H1 (cell line): ENCODE measurements at regions not wholly inside any gene's neighbourhood (a gene's known extent, or its start where the extent isn't known, plus 50 kb on each side); places are given as distances from the start of the nearest gene placed in this dataset.

Experiments
- CTCF ChIA-PET: fragments of 300-600 bp; sonication (Branson Sonifier 250); formaldehyde crosslinking; loops from one replicate; lab custom pipeline; 2021; ENCODE audit not compliant: partially characterized antibody; lab: Charles Lee
- POLR2A ChIA-PET: fragments of 300-600 bp; sonication (Branson Sonifier 250); formaldehyde crosslinking; loops from one replicate; lab custom pipeline; 2021; ENCODE audit warnings: inconsistent platforms; ENCODE audit not compliant: partially characterized antibody; lab: Charles Lee
- DNase-seq, 2 experiments: peaks; one replicate each; pipeline versions ENCODE4 v3.0.0 to v3.0.0-alpha.2; 2010 to 2022; ENCODE audit warnings: low spot score in 2 of 2, low read depth in 1 of 2, mixed read lengths in 1 of 2
- FAIRE-seq: peaks from 2 replicates; lab custom pipeline; 2011; peaks lifted over from hg19 to GRCh38; lab: Jason Lieb, UNC
- H2AFZ ChIP-seq: 2 replicates; pipeline ENCODE4 v1.8.1; 2012; ENCODE audit warnings: low read length, inconsistent platforms
- H2AK5ac ChIP-seq: 2 replicates; pipeline ENCODE4 v1.6.1; 2013; ENCODE audit warnings: low read depth, low read length
- H2BK120ac ChIP-seq: replicated peaks from 2 replicates; pipeline ENCODE3; 2013; ENCODE audit warnings: low read depth, low read length, inconsistent platforms
- H2BK12ac ChIP-seq: 2 replicates; pipeline ENCODE4 v1.6.1; 2013; ENCODE audit warnings: low read depth, low read length
- H2BK15ac ChIP-seq: 2 replicates; pipeline ENCODE4 v1.6.1; 2013; ENCODE audit warnings: low read length
- H2BK20ac ChIP-seq: 2 replicates; pipeline ENCODE4 v1.6.1; 2013; ENCODE audit warnings: low read length
- H2BK5ac ChIP-seq: 2 replicates; pipeline ENCODE4 v1.6.1; 2013; ENCODE audit warnings: low read depth, low read length
- H3K14ac ChIP-seq: 2 replicates; pipeline ENCODE4 v1.6.1; 2013; ENCODE audit warnings: inconsistent platforms; ENCODE audit not compliant: insufficient read length
- H3K18ac ChIP-seq: 2 replicates; pipeline ENCODE4 v1.6.1; 2013; ENCODE audit warnings: low read length; ENCODE audit errors: extremely low read depth
- H3K23ac ChIP-seq: 2 replicates; pipeline ENCODE4 v1.6.1; 2013; ENCODE audit warnings: inconsistent platforms; ENCODE audit not compliant: insufficient read length
- H3K23me2 ChIP-seq: 2 replicates; pipeline ENCODE4 v1.6.1; 2013; ENCODE audit warnings: low read depth, low read length
- H3K27ac ChIP-seq: 2 replicates; pipeline ENCODE4 v1.6.1; 2011; ENCODE audit warnings: low read depth, low read length, inconsistent platforms
- H3K27me3 ChIP-seq, 4 experiments: replicated peaks in 1 of 4; 1 replicate in 1 of 4; 2 replicates in 3 of 4; pipeline versions ENCODE4 v1.6.1 to v1.8.1; 2011 to 2013; ENCODE audit warnings: low read length in 3 of 4, mild to moderate bottlenecking in 3 of 4, inconsistent platforms in 2 of 4, mixed read lengths in 2 of 4, moderate library complexity in 1 of 4; ENCODE audit not compliant: control insufficient read depth in 3 of 4, insufficient read depth in 3 of 4; ENCODE audit errors: extremely low read depth in 1 of 4
- H3K36me3 ChIP-seq, 4 experiments: 2 replicates each; pipeline versions ENCODE4 v1.6.1 to v1.8.1; 2011 to 2013; ENCODE audit warnings: mild to moderate bottlenecking in 4 of 4, low read length in 3 of 4, moderate library complexity in 2 of 4, control low read depth in 1 of 4, inconsistent platforms in 1 of 4; ENCODE audit not compliant: insufficient read depth in 4 of 4, control insufficient read depth in 2 of 4
- H3K4ac ChIP-seq: replicated peaks from 2 replicates; pipeline ENCODE3; 2013; ENCODE audit warnings: low read length, low read depth, mixed read lengths, inconsistent platforms; ENCODE audit not compliant: insufficient read length
- H3K4me1 ChIP-seq, 4 experiments: replicated peaks in 1 of 4; 1 replicate in 1 of 4; 2 replicates in 3 of 4; pipeline versions ENCODE4 v1.6.1 to v1.8.1; 2011 to 2013; ENCODE audit warnings: low read length in 3 of 4, inconsistent platforms in 2 of 4, mixed read lengths in 1 of 4; ENCODE audit not compliant: insufficient read depth in 4 of 4, control insufficient read depth in 3 of 4
- H3K4me2 ChIP-seq, 2 experiments: 2 replicates each; pipeline versions ENCODE4 v1.6.1 to v1.8.1; 2011 to 2013; ENCODE audit warnings: low read depth in 2 of 2, low read length in 2 of 2, control low read depth in 1 of 2, inconsistent platforms in 1 of 2, mild to moderate bottlenecking in 1 of 2; ENCODE audit not compliant: insufficient read depth in 1 of 2
- H3K4me3 ChIP-seq, 4 experiments: fragments of 200-600, 300-600 bp in 1 of 4; sonication (generic), shearing (Covaris generic), sonication (Bioruptor Twin) in 1 of 4; 2 replicates each; pipeline versions ENCODE4 v1.5.1 to v1.8.1; 2011 to 2016; ENCODE audit warnings: low read length in 4 of 4, low read depth in 3 of 4, control low read depth in 2 of 4, inconsistent platforms in 2 of 4, mild to moderate bottlenecking in 2 of 4, mixed read lengths in 1 of 4, moderate library complexity in 1 of 4; ENCODE audit not compliant: insufficient read depth in 2 of 4; ENCODE audit errors: extremely low read depth in 1 of 4
- H3K56ac ChIP-seq: replicated peaks from 2 replicates; pipeline ENCODE3; 2013; ENCODE audit warnings: low read depth, mild to moderate bottlenecking, mixed read lengths, low read length, inconsistent platforms; ENCODE audit not compliant: insufficient read length
- H3K79me1 ChIP-seq: 2 replicates; pipeline ENCODE4 v1.6.1; 2013; ENCODE audit warnings: low read depth, low read length, control low read depth
- H3K79me2 ChIP-seq, 2 experiments: 2 replicates each; pipeline versions ENCODE4 v1.6.1 to v1.8.1; 2012 to 2013; ENCODE audit warnings: low read length in 2 of 2, mild to moderate bottlenecking in 2 of 2, inconsistent platforms in 1 of 2; ENCODE audit not compliant: insufficient read depth in 2 of 2, control insufficient read depth in 1 of 2
- H3K9ac ChIP-seq, 4 experiments: replicated peaks in 1 of 4; 1 replicate in 1 of 4; 2 replicates in 3 of 4; pipeline versions ENCODE4 v1.6.1 to v1.8.1; 2011 to 2013; ENCODE audit warnings: low read depth in 3 of 4, low read length in 3 of 4, control low read depth in 2 of 4, mild to moderate bottlenecking in 2 of 4, moderate library complexity in 2 of 4, inconsistent platforms in 1 of 4; ENCODE audit errors: extremely low read depth in 1 of 4
- H3K9me3 ChIP-seq, 2 experiments: 2 replicates each; pipeline versions ENCODE4 v1.6.1 to v1.8.1; 2012 to 2013; ENCODE audit warnings: mild to moderate bottlenecking in 2 of 2, moderate library complexity in 2 of 2, control low read depth in 1 of 2, inconsistent platforms in 1 of 2, low read depth in 1 of 2, low read length in 1 of 2, mixed read lengths in 1 of 2; ENCODE audit not compliant: insufficient read depth in 2 of 2
- H4K20me1 ChIP-seq, 2 experiments: replicated peaks in 1 of 2; 2 replicates each; pipeline versions ENCODE3 to v1.8.1; 2011 to 2013; ENCODE audit warnings: inconsistent platforms in 2 of 2, low read length in 2 of 2, mild to moderate bottlenecking in 1 of 2; ENCODE audit not compliant: insufficient read depth in 2 of 2, control insufficient read depth in 1 of 2
- H4K5ac ChIP-seq: 2 replicates; pipeline ENCODE4 v1.6.1; 2013; ENCODE audit warnings: low read length, low read depth, mixed read lengths, inconsistent platforms; ENCODE audit not compliant: insufficient read length
- H4K8ac ChIP-seq: 2 replicates; pipeline ENCODE4 v1.8.0; 2013; ENCODE audit warnings: mild to moderate bottlenecking, moderate library complexity, low read length, inconsistent platforms; ENCODE audit not compliant: insufficient read depth; ENCODE audit errors: extremely low read depth
- H4K91ac ChIP-seq: replicated peaks from 2 replicates; pipeline ENCODE3; 2013; ENCODE audit warnings: low read length, mixed read lengths, inconsistent platforms; ENCODE audit not compliant: insufficient read length
- BRCA1 ChIP-seq: IDR thresholded peaks from 2 replicates; pipeline ENCODE4 v1.6.1; 2012; ENCODE audit warnings: low read depth, low read length, improper control_type of control experiment
- CTBP2 ChIP-seq: IDR thresholded peaks from 2 replicates; pipeline ENCODE4 v1.7.0; 2011; ENCODE audit warnings: borderline replicate concordance, mild to moderate bottlenecking, moderate library complexity, mixed read lengths, low read length; ENCODE audit not compliant: insufficient read depth, insufficient read length
- EZH2 ChIP-seq: fragments of 200-600 bp; sonication (generic); IDR thresholded peaks from 2 replicates; pipeline ENCODE4 v1.7.1; 2012; ENCODE audit warnings: low read depth, mild to moderate bottlenecking, moderate library complexity, low read length, inconsistent platforms; ENCODE audit not compliant: severe bottlenecking
- GABPA ChIP-seq: IDR thresholded peaks from 2 replicates; pipeline ENCODE4 v1.6.1; 2011; ENCODE audit warnings: mild to moderate bottlenecking, low read length, moderate library complexity, borderline replicate concordance; ENCODE audit not compliant: insufficient read depth
- HDAC6 ChIP-seq: IDR thresholded peaks from one replicate; pipeline ENCODE4 v1.7.1; 2012; ENCODE audit warnings: low read depth, mild to moderate bottlenecking, inconsistent platforms, low read length, moderate library complexity
- POLR2A ChIP-seq, 2 experiments: IDR thresholded peaks; 1 replicate in 1 of 2; 2 replicates in 1 of 2; pipeline ENCODE4 v1.6.1; 2011; ENCODE audit warnings: low read depth in 2 of 2, low read length in 2 of 2, mild to moderate bottlenecking in 2 of 2; ENCODE audit errors: control extremely low read depth in 1 of 2
- POLR2AphosphoS5 ChIP-seq: IDR thresholded peaks from 2 replicates; pipeline ENCODE4 v1.6.1; 2011; ENCODE audit warnings: low read depth, low read length
- RFX5 ChIP-seq: IDR thresholded peaks from 2 replicates; pipeline ENCODE4 v1.6.1; 2011; ENCODE audit warnings: low read depth, low read length, improper control_type of control experiment, borderline replicate concordance
- RNF2 ChIP-seq: fragments of 200-900, 300-1000 bp; sonication (generic); IDR thresholded peaks from 2 replicates; pipeline ENCODE4 v1.7.1; 2016; ENCODE audit warnings: borderline replicate concordance, low read depth, mild to moderate bottlenecking, antibody characterized with exemption, low read length; ENCODE audit not compliant: poor library complexity, severe bottlenecking; ENCODE audit errors: missing control alignments
- SIRT6 ChIP-seq: IDR thresholded peaks from one replicate; pipeline ENCODE4 v1.7.1; 2012; ENCODE audit warnings: low read length, inconsistent platforms
- SUZ12 ChIP-seq: fragments of 200-600 bp; sonication (generic); IDR thresholded peaks from 2 replicates; pipeline ENCODE4 v1.6.1; 2012; ENCODE audit warnings: mild to moderate bottlenecking, inconsistent platforms, low read length, moderate library complexity, mixed read lengths
- WGBS, 2 experiments: shearing (Covaris generic) in 1 of 2; methylation state at CpG; one replicate each; pipeline versions ENCODE4 v1.1.6 to v1.1.7; 2013 to 2015; ENCODE audit warnings: low lambda C conversion rate in 2 of 2, mixed read lengths in 2 of 2, inconsistent platforms in 1 of 2, low coverage in 1 of 2, missing lambda C conversion rate in 1 of 2; ENCODE audit not compliant: insufficient replicate concordance in 2 of 2, insufficient coverage in 1 of 2, insufficient read length in 1 of 2; ENCODE audit errors: extremely low coverage in 1 of 2, missing lambda C conversion rate in 1 of 2; 5-methylcytosine and 5-hydroxymethylcytosine counted together

GRCh38 chr7:10797157-10797556 is 176.5 kb upstream of the PHF14 start:
- H4K20me1 ChIP-seq = no peaks in the 10 kb centered on the region
- H2AFZ ChIP-seq = no peak overlapping the region
- H3K14ac ChIP-seq = no peak overlapping the region
- H3K23me2 ChIP-seq = no peaks in the 10 kb centered on the region
- H3K79me1 ChIP-seq = no peaks in the 10 kb centered on the region
- POLR2A ChIA-PET = no interaction called here
- H3K9ac ChIP-seq = no peak overlapping the region
- no peak overlapping the region for H3K4me2 ChIP-seq
- no peak overlapping the region for H4K5ac ChIP-seq
- H3K23ac ChIP-seq = no peak overlapping the region
- no peak for DNase-seq
- no peak overlapping the region for H3K4me3 ChIP-seq
- 82% methylated on average over 1 of the region's 1 CpG; no CpG with 5 or more reads in 1 of the 2 experiments for WGBS, 2 experiments
- no peak overlapping the region for H2AK5ac ChIP-seq
- CTCF ChIA-PET = interaction anchor here (0.7 kb wide), 1 partner anchor 112 kb away, joined by 5 read pairs; no protein-coding TSS in a partner anchor
- H3K9me3 ChIP-seq = peaks cover 0 to 3% of the 10 kb centered on the region in 2 experiments; a peak in 1 of 4 replicates
- H2BK5ac ChIP-seq = no peak overlapping the region
- no peak overlapping the region for H2BK15ac ChIP-seq
- H3K27ac ChIP-seq = no peak overlapping the region
- H3K18ac ChIP-seq = no peak overlapping the region
- H3K79me2 ChIP-seq = no peaks in the 10 kb centered on the region
- no peaks in the 10 kb centered on the region; a peak in 1 of 8 replicates for H3K36me3 ChIP-seq
- no peak overlapping the region for H2BK20ac ChIP-seq
- H3K4me1 ChIP-seq = no peaks in the 10 kb centered on the region
- no peak overlapping the region for H4K91ac ChIP-seq
- H3K56ac ChIP-seq = no peak overlapping the region
- FAIRE-seq = no peak
- H3K27me3 ChIP-seq = no peaks in the 10 kb centered on the region
- no peak overlapping the region for H4K8ac ChIP-seq
- no peak overlapping the region for H2BK120ac ChIP-seq
- no peak overlapping the region for H2BK12ac ChIP-seq
- no peak for TF ChIP-seq RNF2
- TF ChIP-seq RFX5 = no peak
- TF ChIP-seq GABPA = no peak
- no peak for TF ChIP-seq EZH2
- no peak for TF ChIP-seq BRCA1
- TF ChIP-seq HDAC6 = no peak
- TF ChIP-seq SIRT6 = no peak
- TF ChIP-seq CTBP2 = no peak
- no peak for TF ChIP-seq SUZ12
- no peak for TF ChIP-seq POLR2AphosphoS5
- no peak for TF ChIP-seq POLR2A (IDR thresholded peaks at IDR 0.05; ENCODE audit: control extremely low read depth in 1 of 2, low read depth in 2 of 2, low read length in 2 of 2)
- no peak overlapping the region for H3K4ac ChIP-seq
